ENCODE measurements at regions not wholly inside any gene's neighbourhood (a gene's known extent, or its start where the extent isn't known, plus 50 kb on each side); places are given as distances from the start of the nearest gene placed in this dataset.

- no peak overlapping the region for H3K27ac ChIP-seq
- no peak for DNase-seq (ENCODE audit: low read depth, low spot score)
Measured at GRCh38 chr3:459311-459670, 262.7 kb downstream of the CHL1 start.

GRCh38 chr3:461006-461405 lies 264.4 kb downstream of the CHL1 start:
- no peak for DNase-seq (ENCODE audit: low read depth, low spot score)
- H3K27ac ChIP-seq, result no peak overlapping the region

- DNase-seq (ENCODE audit: low read depth, low spot score), result no peak
- H3K27ac ChIP-seq, result no peak overlapping the region
Measured at GRCh38 chr3:462851-463250, 266.3 kb downstream of the CHL1 start.

GRCh38 chr3:463252-464192 lies 267.0 kb downstream of the CHL1 start:
- H3K27ac ChIP-seq, result no peak overlapping the region
- DNase-seq (ENCODE audit: low read depth, low spot score), result no peak

- H3K27ac ChIP-seq, result no peak overlapping the region
- no peak for DNase-seq (ENCODE audit: low read depth, low spot score)
Measured at GRCh38 chr3:464255-464654, 267.7 kb downstream of the CHL1 start.

GRCh38 chr3:468172-468571 lies 271.6 kb downstream of the CHL1 start:
- DNase-seq (ENCODE audit: low read depth, low spot score), result no peak
- no peak overlapping the region for H3K27ac ChIP-seq

- H3K27ac ChIP-seq, result no peak overlapping the region
- DNase-seq (ENCODE audit: low read depth, low spot score), result no peak
Measured at GRCh38 chr3:473033-473800, 276.7 kb downstream of the CHL1 start.

- no peak for DNase-seq (ENCODE audit: low read depth, low spot score)
- H3K27ac ChIP-seq, result no peak overlapping the region
Measured at GRCh38 chr3:474828-475227, 278.3 kb downstream of the CHL1 start.

- no peak overlapping the region for H3K27ac ChIP-seq
- DNase-seq (ENCODE audit: low read depth, low spot score), result no peak
Measured at GRCh38 chr3:480070-480469, 283.5 kb downstream of the CHL1 start.

- no peak overlapping the region for H3K27ac ChIP-seq
- no peak for DNase-seq (ENCODE audit: low read depth, low spot score)
Measured at GRCh38 chr3:481111-481510, 284.5 kb downstream of the CHL1 start.

GRCh38 chr3:481680-482079 lies 285.1 kb downstream of the CHL1 start:
- no peak overlapping the region for H3K27ac ChIP-seq
- no peak for DNase-seq (ENCODE audit: low read depth, low spot score)

- no peak for DNase-seq (ENCODE audit: low read depth, low spot score)
- no peak overlapping the region for H3K27ac ChIP-seq
Measured at GRCh38 chr3:482479-482878, 285.9 kb downstream of the CHL1 start.

- no peak overlapping the region for H3K27ac ChIP-seq
- no peak for DNase-seq (ENCODE audit: low read depth, low spot score)
Measured at GRCh38 chr3:484341-484740, 287.8 kb downstream of the CHL1 start.

GRCh38 chr3:487614-488013 lies 291.1 kb downstream of the CHL1 start:
- no peak overlapping the region for H3K27ac ChIP-seq
- DNase-seq (ENCODE audit: low read depth, low spot score), result peak; percentile 6

- no peak for DNase-seq (ENCODE audit: low read depth, low spot score)
Measured at GRCh38 chr3:492586-493316, 296.2 kb downstream of the CHL1 start.

GRCh38 chr3:494190-494589 lies 297.6 kb downstream of the CHL1 start:
- no peak for DNase-seq (ENCODE audit: low read depth, low spot score)
- H3K27ac ChIP-seq, result no peak overlapping the region

More at GRCh38 chr3:492586-493316, 296.2 kb downstream of the CHL1 start:
- H3K27ac ChIP-seq, result no peak overlapping the region

GRCh38 chr3:498487-498886 lies 301.9 kb downstream of the CHL1 start:
- no peak overlapping the region for H3K27ac ChIP-seq
- no peak for DNase-seq (ENCODE audit: low read depth, low spot score)

- DNase-seq (ENCODE audit: low read depth, low spot score), result no peak
- no peak overlapping the region for H3K27ac ChIP-seq
Measured at GRCh38 chr3:499001-499761, 302.6 kb downstream of the CHL1 start.

- DNase-seq (ENCODE audit: low read depth, low spot score), result no peak
- H3K27ac ChIP-seq, result no peak overlapping the region
Measured at GRCh38 chr3:502486-502885, 305.9 kb downstream of the CHL1 start.

- DNase-seq (ENCODE audit: low read depth, low spot score), result no peak
- no peak overlapping the region for H3K27ac ChIP-seq
Measured at GRCh38 chr3:513301-513700, 316.7 kb downstream of the CHL1 start.
